Body of pancreas (tissue), 4 donors: ENCODE measurements at regions not wholly inside any gene's neighbourhood (a gene's known extent, or its start where the extent isn't known, plus 50 kb on each side); places are given as distances from the start of the nearest gene placed in this dataset.

ENCODE experiments used
- POLR2A ChIP-seq, 3 donors: fragments of 450-650 bp; IDR thresholded peaks; one replicate each; pipeline ENCODE4 v1.6.1; 2016; ENCODE audit warnings: antibody characterized with exemption in 3 of 3, mild to moderate bottlenecking in 2 of 3
- TF ChIP-seq, protein P1 (sequence below), 7 experiments: fragments of 450-650 bp in 4 of 7; fragments of 200-600 bp in 3 of 7; sonication (generic) in 3 of 7; IDR thresholded peaks; one replicate each; pipeline ENCODE4 v1.5.1; 2016 to 2019; ENCODE audit warnings: antibody characterized with exemption in 7 of 7

DNA sequence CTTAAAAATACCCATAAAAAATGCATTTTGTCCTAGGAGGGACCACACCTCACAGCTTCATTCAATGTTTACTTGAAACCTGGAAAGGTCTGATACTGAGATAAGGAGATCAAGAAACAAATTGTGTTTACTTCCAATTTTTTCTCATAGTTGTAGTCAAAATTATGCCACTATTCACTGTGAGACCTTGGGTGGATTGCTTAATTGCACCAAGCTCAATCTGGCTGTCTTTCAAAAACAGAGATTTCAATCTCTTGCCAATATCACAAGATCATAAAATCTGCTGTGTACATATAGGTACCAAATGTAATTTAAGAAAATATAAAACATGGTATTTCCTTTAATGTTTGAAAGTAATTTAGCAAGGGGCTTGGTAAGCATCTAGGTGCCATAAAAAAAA, 186.4 kb upstream of the THBS1 start:
- TF ChIP-seq POLR2A (IDR thresholded peaks at IDR 0.05) = no peak
- TF ChIP-seq, protein P1, sequence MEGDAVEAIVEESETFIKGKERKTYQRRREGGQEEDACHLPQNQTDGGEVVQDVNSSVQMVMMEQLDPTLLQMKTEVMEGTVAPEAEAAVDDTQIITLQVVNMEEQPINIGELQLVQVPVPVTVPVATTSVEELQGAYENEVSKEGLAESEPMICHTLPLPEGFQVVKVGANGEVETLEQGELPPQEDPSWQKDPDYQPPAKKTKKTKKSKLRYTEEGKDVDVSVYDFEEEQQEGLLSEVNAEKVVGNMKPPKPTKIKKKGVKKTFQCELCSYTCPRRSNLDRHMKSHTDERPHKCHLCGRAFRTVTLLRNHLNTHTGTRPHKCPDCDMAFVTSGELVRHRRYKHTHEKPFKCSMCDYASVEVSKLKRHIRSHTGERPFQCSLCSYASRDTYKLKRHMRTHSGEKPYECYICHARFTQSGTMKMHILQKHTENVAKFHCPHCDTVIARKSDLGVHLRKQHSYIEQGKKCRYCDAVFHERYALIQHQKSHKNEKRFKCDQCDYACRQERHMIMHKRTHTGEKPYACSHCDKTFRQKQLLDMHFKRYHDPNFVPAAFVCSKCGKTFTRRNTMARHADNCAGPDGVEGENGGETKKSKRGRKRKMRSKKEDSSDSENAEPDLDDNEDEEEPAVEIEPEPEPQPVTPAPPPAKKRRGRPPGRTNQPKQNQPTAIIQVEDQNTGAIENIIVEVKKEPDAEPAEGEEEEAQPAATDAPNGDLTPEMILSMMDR (IDR thresholded peaks at IDR 0.05) = no peak
